ENCODE measurements at regions not wholly inside any gene's neighbourhood (a gene's known extent, or its start where the extent isn't known, plus 50 kb on each side); places are given as distances from the start of the nearest gene placed in this dataset.

- TF ChIP-seq CTCF (IDR thresholded peaks at IDR 0.05; ENCODE audit: insufficient read depth, low read length) (no peak), POLR2AphosphoS5 (IDR thresholded peaks at IDR 0.05; ENCODE audit: low read depth) (no peak)
Measured at GRCh38 chr2:146370826-146371225, 1474.0 kb upstream of the ACVR2A start.

Data from HL-60 (cell line).